ENCODE measurements at regions not wholly inside any gene's neighbourhood (a gene's known extent, or its start where the extent isn't known, plus 50 kb on each side); places are given as distances from the start of the nearest gene placed in this dataset.

DNA sequence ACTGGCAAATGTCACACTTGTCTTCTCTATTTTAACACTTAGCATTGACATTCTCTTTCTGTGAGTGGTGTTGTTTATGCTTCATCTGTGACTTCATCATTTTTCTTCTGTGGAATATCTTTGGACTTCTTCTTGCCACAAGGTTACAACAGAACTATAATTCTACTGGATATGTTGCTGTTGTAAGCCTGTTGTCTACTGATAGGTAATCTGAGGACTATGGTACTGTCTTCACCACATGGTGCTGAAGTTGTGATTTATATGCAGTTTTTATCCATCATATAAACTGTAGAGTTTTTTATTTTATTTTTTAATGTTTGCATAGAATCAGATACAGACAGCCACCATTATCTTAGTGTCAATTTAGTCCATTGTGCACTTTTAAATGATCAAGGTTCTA is 622.2 kb upstream of the CNTN5 start:
- no peak overlapping the region for H3K4me3 ChIP-seq (ENCODE audit: control extremely low read depth in 1 of 5, extremely low read depth in 1 of 5, insufficient read depth in 1 of 5, low read depth in 2 of 5, low read length in 4 of 5)
- H3K27me3 Mint-ChIP-seq: no peaks in the 10 kb centered on the region
- no peaks in the 10 kb centered on the region for H3K4me1 ChIP-seq (ENCODE audit: control insufficient read depth in 2 of 2, insufficient read depth in 2 of 2, low read length in 2 of 2)
- no peak overlapping the region for H2AFZ ChIP-seq (ENCODE audit: insufficient read depth, low read depth, low read length, poor library complexity, severe bottlenecking)
- H3K9me3 Mint-ChIP-seq (ENCODE audit: insufficient read depth): peaks cover 5% of the 10 kb centered on the region
- H3K9me3 ChIP-seq (ENCODE audit: control extremely low read depth in 1 of 3, control insufficient read depth in 2 of 3, insufficient read depth in 1 of 3, low read length in 2 of 3): no peaks in the 10 kb centered on the region
- no peak overlapping the region for H3K9ac ChIP-seq (ENCODE audit: low read length)
- intact Hi-C loops (cut with micrococcal nuclease): no loop called here
- no peaks in the 10 kb centered on the region for H4K20me1 ChIP-seq (ENCODE audit: control insufficient read depth, insufficient read depth, low read length, poor library complexity, severe bottlenecking)
- ChIA-PET CTCF (no interaction called here), POLR2A (no interaction called here)
- no peak overlapping the region for H3K27ac ChIP-seq (ENCODE audit: low read length in 2 of 2)
- H3K4me3 Mint-ChIP-seq: no peak overlapping the region
- H3K4me1 Mint-ChIP-seq: no peaks in the 10 kb centered on the region
- H3K79me2 ChIP-seq (ENCODE audit: control insufficient read depth, insufficient read depth, low read length): no peaks in the 10 kb centered on the region
- no peak overlapping the region for H3K4me2 ChIP-seq (replicated peaks; ENCODE audit: low read depth, low read length, poor library complexity, severe bottlenecking)
- no peaks in the 10 kb centered on the region for H3K36me3 ChIP-seq (replicated peaks in 1 of 2; ENCODE audit: control extremely low read depth in 1 of 2, control insufficient read depth in 1 of 2, extremely low read depth in 1 of 2, insufficient read depth in 2 of 2, low read length in 1 of 2)
- H3K27me3 ChIP-seq (replicated peaks in 1 of 4; ENCODE audit: control extremely low read depth in 1 of 4, control insufficient read depth in 3 of 4, insufficient read depth in 4 of 4, low read length in 3 of 4): no peaks in the 10 kb centered on the region
- TF ChIP-seq CTCF (IDR thresholded peaks at IDR 0.05): no peak
- TF ChIP-seq EZH2 (IDR thresholded peaks at IDR 0.05; ENCODE audit: borderline replicate concordance, insufficient read depth, low read depth, low read length, poor library complexity, severe bottlenecking): no peak
- DNase-seq (no peak), ATAC-seq (ENCODE audit: low read depth) (no peak)
- H3K27ac Mint-ChIP-seq: no peak overlapping the region

GRCh38 chr11:98409069-98409468 is 611.7 kb upstream of the CNTN5 start:
- TF ChIP-seq CTCF (IDR thresholded peaks at IDR 0.05): no peak
- no peak for TF ChIP-seq EZH2 (IDR thresholded peaks at IDR 0.05; ENCODE audit: borderline replicate concordance, insufficient read depth, low read depth, low read length, poor library complexity, severe bottlenecking)
- Mint-ChIP-seq H3K27ac (no peak overlapping the region), H3K4me3 (no peak overlapping the region), H3K4me1 (no peaks in the 10 kb centered on the region), H3K9me3 (ENCODE audit: insufficient read depth) (no peaks in the 10 kb centered on the region), H3K27me3 (no peaks in the 10 kb centered on the region)
- CTCF ChIA-PET: no interaction called here
- Histone ChIP-seq H3K36me3 (replicated peaks in 1 of 2; ENCODE audit: control extremely low read depth in 1 of 2, control insufficient read depth in 1 of 2, extremely low read depth in 1 of 2, insufficient read depth in 2 of 2, low read length in 1 of 2) (no peaks in the 10 kb centered on the region), H3K4me2 (replicated peaks; ENCODE audit: low read depth, low read length, poor library complexity, severe bottlenecking) (no peak overlapping the region), H3K9me3 (ENCODE audit: control extremely low read depth in 1 of 3, control insufficient read depth in 2 of 3, insufficient read depth in 1 of 3, low read length in 2 of 3) (peaks cover 0 to 6% (median 0%) of the 10 kb centered on the region in 3 donors), H3K79me2 (ENCODE audit: control insufficient read depth, insufficient read depth, low read length) (no peaks in the 10 kb centered on the region), H3K9ac (ENCODE audit: low read length) (no peak overlapping the region), H3K4me1 (ENCODE audit: control insufficient read depth in 2 of 2, insufficient read depth in 2 of 2, low read length in 2 of 2) (no peaks in the 10 kb centered on the region), H3K27ac (ENCODE audit: low read length in 2 of 2) (no peak overlapping the region), H2AFZ (ENCODE audit: insufficient read depth, low read depth, low read length, poor library complexity, severe bottlenecking) (no peak overlapping the region), H3K4me3 (ENCODE audit: control extremely low read depth in 1 of 5, extremely low read depth in 1 of 5, insufficient read depth in 1 of 5, low read depth in 2 of 5, low read length in 4 of 5) (no peak overlapping the region), H3K27me3 (replicated peaks in 1 of 4; ENCODE audit: control extremely low read depth in 1 of 4, control insufficient read depth in 3 of 4, insufficient read depth in 4 of 4, low read length in 3 of 4) (no peaks in the 10 kb centered on the region), H4K20me1 (ENCODE audit: control insufficient read depth, insufficient read depth, low read length, poor library complexity, severe bottlenecking) (no peaks in the 10 kb centered on the region)
- no peak for ATAC-seq (ENCODE audit: low read depth)
- POLR2A ChIA-PET: no interaction called here
- no peak for DNase-seq
- intact Hi-C loops (cut with micrococcal nuclease): no loop called here
